Erythroblast (primary cell): ENCODE measurements at regions not wholly inside any gene's neighbourhood (a gene's known extent, or its start where the extent isn't known, plus 50 kb on each side); places are given as distances from the start of the nearest gene placed in this dataset.

Experiments used
- GATA1 ChIP-seq: IDR thresholded peaks from 2 replicates; pipeline ENCODE4 v1.6.1; 2011; ENCODE audit warnings: low read depth, mild to moderate bottlenecking, control low read depth, low read length, moderate library complexity
- POLR2A ChIP-seq: IDR thresholded peaks from 2 replicates; pipeline ENCODE4 v1.6.1; 2011; ENCODE audit warnings: mild to moderate bottlenecking, low read length

- TF ChIP-seq POLR2A, result no peak
- no peak for TF ChIP-seq GATA1
Measured at GRCh38 chr7:27397503-27397902, 154.9 kb downstream of the EVX1 start.
